Cardiac septum (tissue), 1 donor: ENCODE measurements at regions not wholly inside any gene's neighbourhood (a gene's known extent, or its start where the extent isn't known, plus 50 kb on each side); places are given as distances from the start of the nearest gene placed in this dataset.

ENCODE experiments used
- DNase-seq: peaks from one replicate; pipeline ENCODE4 v3.0.0-alpha.2; 2020; ENCODE audit warnings: low spot score
- intact Hi-C: fragments of 100-400 bp; cut with DNase I; formaldehyde crosslinking; loops from one replicate; pipeline ENCODE4 v1.14.0; 2022
- donor health status: DM: no; HTN: no; CAD: no.

- intact Hi-C loops: no loop called here
Observed at GRCh38 chr2:147137711-147138110, 707.1 kb upstream of the ACVR2A start.

GRCh38 chr2:147135376-147135775, 709.5 kb upstream of the ACVR2A start:
- DNase-seq: no peak

More at GRCh38 chr2:147137711-147138110, 707.1 kb upstream of the ACVR2A start:
- DNase-seq: no peak

GRCh38 chr2:147133286-147133908, 711.4 kb upstream of the ACVR2A start:
- intact Hi-C loops: no loop called here
- DNase-seq: no peak

More at GRCh38 chr2:147135376-147135775, 709.5 kb upstream of the ACVR2A start:
- intact Hi-C loops: no loop called here

- DNase-seq: no peak
- intact Hi-C loops: no loop called here
Observed at GRCh38 chr2:147125145-147125544, 719.7 kb upstream of the ACVR2A start.

GRCh38 chr2:147122944-147123343, 721.9 kb upstream of the ACVR2A start:
- intact Hi-C loops: no loop called here

GRCh38 chr2:147110962-147111361, 733.9 kb upstream of the ACVR2A start:
- intact Hi-C loops: no loop called here

More at GRCh38 chr2:147122944-147123343, 721.9 kb upstream of the ACVR2A start:
- DNase-seq: no peak

GRCh38 chr2:147110317-147110716, 734.5 kb upstream of the ACVR2A start:
- intact Hi-C loops: no loop called here
- no peak for DNase-seq

More at GRCh38 chr2:147110962-147111361, 733.9 kb upstream of the ACVR2A start:
- no peak for DNase-seq

- DNase-seq: no peak
- intact Hi-C loops: no loop called here
Observed at GRCh38 chr2:147109291-147109690, 735.5 kb upstream of the ACVR2A start.

- DNase-seq: no peak
- intact Hi-C loops: no loop called here
Observed at GRCh38 chr2:147108548-147108947, 736.3 kb upstream of the ACVR2A start.

- intact Hi-C loops: no loop called here
- DNase-seq: no peak
Observed at GRCh38 chr2:147101941-147102790, 742.7 kb upstream of the ACVR2A start.

GRCh38 chr2:147100406-147101035, 744.3 kb upstream of the ACVR2A start:
- intact Hi-C loops: no loop called here
- DNase-seq: no peak

GRCh38 chr2:147099845-147100244, 745.0 kb upstream of the ACVR2A start:
- intact Hi-C loops: no loop called here
- no peak for DNase-seq

- DNase-seq: no peak
- intact Hi-C loops: no loop called here
Observed at GRCh38 chr2:147098940-147099339, 745.9 kb upstream of the ACVR2A start.

GRCh38 chr2:147097747-147098146, 747.1 kb upstream of the ACVR2A start:
- DNase-seq: no peak
- intact Hi-C loops: no loop called here

- intact Hi-C loops: no loop called here
- DNase-seq: no peak
Observed at GRCh38 chr2:147096671-147097070, 748.2 kb upstream of the ACVR2A start.

GRCh38 chr2:147095376-147095775, 749.5 kb upstream of the ACVR2A start:
- intact Hi-C loops: no loop called here
- DNase-seq: no peak

GRCh38 chr2:147094077-147094476, 750.8 kb upstream of the ACVR2A start:
- intact Hi-C loops: no loop called here
- no peak for DNase-seq

- intact Hi-C loops: no loop called here
- DNase-seq: no peak
Observed at GRCh38 chr2:147092266-147092665, 752.6 kb upstream of the ACVR2A start.

- DNase-seq: no peak
- intact Hi-C loops: no loop called here
Observed at GRCh38 chr2:147091448-147091847, 753.4 kb upstream of the ACVR2A start.

GRCh38 chr2:147088871-147089270, 756.0 kb upstream of the ACVR2A start:
- intact Hi-C loops: no loop called here
- DNase-seq: no peak

GRCh38 chr2:147086715-147087114, 758.1 kb upstream of the ACVR2A start:
- intact Hi-C loops: no loop called here
- DNase-seq: no peak
